HG02981 (cell line): ENCODE measurements at regions not wholly inside any gene's neighbourhood (a gene's known extent, or its start where the extent isn't known, plus 50 kb on each side); places are given as distances from the start of the nearest gene placed in this dataset.
A peak's percentile ranks its signal among the peaks of the same experiment; 100 is the strongest.
"Not testable (repeated sequence)": the region's sequence is repeated elsewhere in the genome, so short reads cannot be mapped to it uniquely, and the experiment has no call there.

Experiments used
- ATAC-seq: cut with Tn5 transposase; IDR thresholded peaks from one replicate; pipeline ENCODE4 v1.9.1; 2021; ENCODE audit warnings: mild to moderate bottlenecking, moderate library complexity; ENCODE audit not compliant: unreplicated experiment

- ATAC-seq = no peak
These were observed 83.3 kb upstream of the PDZD8 start for GRCh38 chr10:117458571-117458970.

GRCh38 chr10:117457932-117458331 lies 82.7 kb upstream of the PDZD8 start:
- no peak for ATAC-seq

DNA sequence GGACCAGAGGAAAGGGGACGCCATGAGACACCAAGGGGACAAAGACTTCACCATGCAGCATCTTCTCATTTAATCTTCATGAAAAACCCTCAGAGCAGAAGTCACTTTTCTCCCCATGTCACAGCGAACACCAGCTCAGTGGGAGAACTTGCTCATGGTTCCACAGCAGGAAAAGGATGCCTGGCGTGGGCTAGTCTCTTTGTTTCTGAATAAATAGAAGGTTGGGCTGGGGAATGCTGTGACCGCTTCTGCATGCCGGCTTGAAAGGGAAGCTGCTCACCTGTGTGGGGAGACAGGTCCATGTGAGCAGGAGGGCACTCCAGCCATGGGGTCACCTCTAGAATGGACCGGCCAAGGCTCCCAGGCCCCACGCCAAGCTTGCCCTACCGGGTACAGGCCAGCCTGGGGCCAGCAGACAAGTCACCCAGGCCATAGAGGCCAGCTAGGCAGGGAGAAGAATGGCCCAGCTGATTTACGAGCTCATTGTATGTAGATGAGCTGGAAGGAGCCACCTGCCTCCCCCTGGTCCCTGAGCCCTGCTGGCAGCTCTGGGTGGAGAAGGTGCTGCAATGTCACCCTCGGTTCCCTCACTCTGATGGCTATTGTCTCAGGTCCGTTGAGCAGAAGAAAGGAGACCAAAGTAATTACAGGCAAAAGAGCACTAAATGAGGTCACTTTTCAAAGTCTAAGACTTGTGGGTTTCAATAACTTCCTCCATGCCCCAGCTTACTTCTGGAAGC lies 82.0 kb upstream of the PDZD8 start:
- no peak for ATAC-seq

- no peak for ATAC-seq
These were observed 80.1 kb upstream of the PDZD8 start for GRCh38 chr10:117455346-117455745.

DNA sequence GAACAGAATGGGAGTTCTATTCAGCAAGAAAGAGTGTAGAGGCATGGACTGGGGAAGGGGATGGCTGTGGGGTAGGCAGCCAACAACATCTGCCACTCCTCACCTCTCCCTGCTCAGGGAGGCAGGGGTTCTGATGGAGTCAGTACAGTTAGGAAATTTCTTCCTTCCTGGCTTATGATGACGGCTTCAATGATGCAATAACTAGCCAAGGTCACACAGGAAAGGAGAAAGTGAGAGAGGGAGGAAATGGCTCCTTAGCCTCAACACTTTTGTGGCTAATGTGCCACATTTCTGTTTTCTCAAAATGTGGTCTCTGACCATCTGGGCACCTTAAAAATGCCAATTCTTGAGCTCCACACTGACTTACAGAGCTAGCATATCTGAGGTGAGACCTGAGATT lies 79.3 kb upstream of the PDZD8 start:
- ATAC-seq = no peak

DNA sequence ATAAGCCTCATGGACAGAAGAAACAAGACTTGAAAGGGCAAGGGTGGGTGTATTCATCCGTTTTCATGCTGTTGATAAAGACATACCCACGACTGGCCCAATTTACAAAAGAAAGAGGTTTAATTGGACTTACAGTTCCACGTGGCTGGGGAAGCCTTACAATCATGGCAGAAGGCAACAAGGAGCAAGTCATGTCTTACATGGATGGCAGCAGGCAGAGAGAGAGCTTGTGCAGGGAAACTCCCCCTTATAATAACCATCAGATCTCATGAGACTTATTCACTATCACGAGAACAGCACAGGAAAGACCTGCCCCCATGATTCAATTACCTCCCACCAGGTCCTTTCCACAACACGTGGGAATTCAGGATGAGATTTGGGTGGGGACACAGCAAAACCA lies 78.2 kb upstream of the PDZD8 start:
- not testable (repeated sequence) for ATAC-seq

DNA sequence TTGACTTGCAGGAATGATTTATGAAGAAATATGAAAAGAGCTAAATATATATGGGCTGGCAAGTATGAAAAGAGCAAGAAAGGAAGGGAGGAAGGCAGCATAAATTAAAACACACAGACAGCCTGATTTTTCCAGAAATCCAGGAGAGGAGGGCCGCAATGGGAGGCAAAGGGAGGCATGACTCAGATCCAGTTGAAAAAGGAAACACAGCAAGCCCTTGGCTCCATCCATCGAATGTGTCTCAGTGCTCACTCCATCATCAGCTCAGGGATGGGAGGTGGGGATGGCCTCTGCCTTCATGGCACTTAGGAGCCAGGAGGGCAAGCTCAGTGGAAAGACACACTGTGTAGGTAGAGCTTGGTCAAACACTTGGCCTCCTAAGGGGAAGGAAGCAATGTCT lies 75.7 kb upstream of the PDZD8 start:
- ATAC-seq = no peak

DNA sequence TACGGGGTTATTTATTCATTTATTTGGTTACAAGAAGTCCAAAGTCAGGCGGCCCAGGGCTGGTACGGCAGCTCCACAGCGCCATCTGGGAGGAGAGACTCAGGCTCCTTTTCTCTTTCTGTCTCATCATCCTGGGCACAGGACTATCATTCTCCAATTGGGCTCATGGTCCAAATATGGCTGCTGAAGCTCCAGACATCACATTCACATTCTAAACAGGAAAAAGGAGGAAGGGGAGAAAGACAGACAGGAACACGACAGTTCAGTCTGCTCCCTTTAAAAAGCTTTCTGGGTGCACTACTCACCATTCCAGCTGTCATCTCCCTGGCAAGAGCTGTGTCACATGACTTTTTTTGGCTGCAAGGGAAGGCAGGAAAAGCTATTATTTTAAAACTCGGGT lies 74.4 kb upstream of the PDZD8 start:
- no peak for ATAC-seq

DNA sequence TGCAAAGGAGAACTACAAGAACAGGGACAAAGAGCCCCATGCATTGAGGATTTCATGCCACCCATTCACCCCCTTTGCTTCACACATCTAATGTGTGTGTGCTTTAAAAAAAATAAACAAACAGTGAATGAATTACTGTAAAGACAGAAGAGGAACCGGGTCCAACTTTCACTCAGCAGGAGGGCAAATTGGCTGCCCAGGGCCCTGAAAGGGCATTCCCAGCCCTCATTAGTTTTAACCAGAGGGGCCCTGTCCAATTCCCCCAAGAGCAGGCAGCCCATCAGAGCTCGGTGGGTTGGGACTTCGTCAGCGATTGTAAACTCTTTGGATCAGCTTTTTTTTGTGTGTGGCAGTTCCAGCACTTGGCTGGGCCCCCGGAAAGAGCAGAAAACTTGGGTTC lies 73.6 kb upstream of the PDZD8 start:
- ATAC-seq = no peak

GRCh38 chr10:117445992-117446391 lies 70.8 kb upstream of the PDZD8 start:
- ATAC-seq = no peak

DNA sequence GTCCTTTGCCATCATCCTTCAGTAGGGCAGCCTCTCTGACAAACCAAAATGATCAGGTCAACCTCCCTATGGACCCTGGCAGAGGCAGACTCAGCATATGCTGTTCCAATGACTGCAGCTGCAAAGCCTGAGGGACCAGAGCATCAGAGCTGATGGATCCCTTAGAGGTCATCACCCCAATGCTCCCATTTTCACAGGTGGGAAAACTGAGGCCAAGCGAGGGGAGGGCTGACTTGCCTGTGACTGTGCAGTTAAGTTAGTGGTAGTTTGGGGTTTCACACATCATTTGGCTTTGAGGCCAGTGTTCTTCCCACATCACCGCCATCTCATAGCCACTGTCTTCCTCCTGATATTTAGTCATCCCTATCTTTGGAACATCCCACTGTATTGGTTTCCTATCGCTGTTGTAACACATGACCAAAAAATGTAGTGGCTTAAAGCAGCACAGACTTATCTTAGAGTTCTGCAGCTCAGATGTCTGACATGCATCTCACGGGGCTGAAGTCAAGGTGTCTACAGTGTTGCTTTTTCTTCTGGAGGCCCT lies 69.3 kb upstream of the PDZD8 start:
- no peak for ATAC-seq

DNA sequence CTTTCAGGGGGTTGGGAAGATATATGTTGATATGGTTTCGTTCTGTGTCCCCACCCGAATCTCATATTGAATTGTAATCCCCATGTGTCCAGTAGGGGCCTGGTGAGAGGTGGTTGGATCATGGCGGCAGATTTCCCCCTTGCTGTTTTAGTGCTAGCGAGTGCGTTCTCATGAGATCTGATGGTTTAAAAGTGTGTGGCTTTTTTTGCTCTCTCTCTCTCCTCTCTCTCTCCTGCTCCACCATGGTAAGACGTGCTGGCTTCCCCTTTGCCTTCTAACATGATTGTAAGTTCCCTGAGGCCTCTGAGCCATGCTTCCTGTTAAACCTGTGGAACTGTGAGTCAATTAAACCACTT lies 68.4 kb upstream of the PDZD8 start:
- ATAC-seq = no peak

DNA sequence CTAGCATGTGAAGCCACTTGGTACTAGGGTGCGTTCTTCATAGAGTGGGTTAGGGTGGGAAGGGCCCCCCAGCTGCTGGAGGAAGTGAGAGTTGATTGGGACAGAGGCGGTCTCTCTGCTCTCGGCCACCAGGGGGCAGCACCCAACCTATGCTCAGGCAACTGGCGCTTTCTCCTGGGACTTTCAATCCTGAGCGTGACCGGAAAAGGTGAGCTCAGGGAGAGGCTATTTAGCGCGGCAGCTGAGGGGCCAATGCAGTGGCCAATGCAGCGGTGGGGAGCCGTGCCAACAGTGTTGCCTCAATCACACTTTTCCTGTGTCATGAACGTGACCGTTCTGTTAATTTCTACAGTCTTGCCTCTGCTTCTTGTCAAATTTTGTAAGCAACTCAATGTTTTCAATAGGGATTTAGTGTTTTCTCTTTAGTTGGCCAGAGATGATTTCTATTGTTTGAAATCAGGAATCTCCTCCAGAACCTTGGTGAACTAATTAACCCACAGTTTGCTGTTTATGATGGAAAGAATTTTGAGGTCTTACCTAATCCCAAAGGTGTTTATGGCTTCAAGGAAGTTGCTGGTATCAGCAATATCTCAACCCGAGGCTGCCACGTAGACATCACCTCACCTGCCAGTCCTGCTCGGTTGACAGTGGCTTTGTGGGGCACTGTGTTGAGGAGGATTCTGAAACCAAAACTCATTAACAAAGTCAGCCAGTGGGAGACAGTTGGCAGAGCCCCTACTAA lies 67.9 kb upstream of the PDZD8 start:
- ATAC-seq = peak; percentile 83

DNA sequence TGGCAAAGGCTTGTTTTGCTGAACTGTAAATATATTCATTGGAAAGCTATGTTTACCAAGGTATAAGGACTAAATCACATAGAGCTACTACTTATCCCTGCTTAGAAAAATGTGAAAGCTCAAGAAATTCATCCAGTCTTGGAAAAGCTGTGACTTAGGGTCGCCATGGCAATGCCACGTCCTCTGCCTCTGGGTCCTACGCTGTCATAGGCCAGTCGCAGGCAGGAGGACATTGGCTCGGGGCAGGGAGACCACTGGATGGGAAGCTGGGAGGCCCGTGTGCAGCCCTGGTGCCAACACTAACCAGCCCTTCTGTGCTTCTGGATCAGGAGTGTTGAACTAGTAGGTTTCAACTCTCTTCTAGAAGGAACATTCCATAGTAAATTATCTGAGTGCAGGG lies 67.3 kb upstream of the PDZD8 start:
- no peak for ATAC-seq

- peak; percentile 67 for ATAC-seq
These were observed 66.7 kb upstream of the PDZD8 start for GRCh38 chr10:117441812-117442443.

GRCh38 chr10:117441361-117441760 lies 66.1 kb upstream of the PDZD8 start:
- ATAC-seq = no peak

GRCh38 chr10:117439243-117439912 lies 64.1 kb upstream of the PDZD8 start:
- ATAC-seq = no peak

DNA sequence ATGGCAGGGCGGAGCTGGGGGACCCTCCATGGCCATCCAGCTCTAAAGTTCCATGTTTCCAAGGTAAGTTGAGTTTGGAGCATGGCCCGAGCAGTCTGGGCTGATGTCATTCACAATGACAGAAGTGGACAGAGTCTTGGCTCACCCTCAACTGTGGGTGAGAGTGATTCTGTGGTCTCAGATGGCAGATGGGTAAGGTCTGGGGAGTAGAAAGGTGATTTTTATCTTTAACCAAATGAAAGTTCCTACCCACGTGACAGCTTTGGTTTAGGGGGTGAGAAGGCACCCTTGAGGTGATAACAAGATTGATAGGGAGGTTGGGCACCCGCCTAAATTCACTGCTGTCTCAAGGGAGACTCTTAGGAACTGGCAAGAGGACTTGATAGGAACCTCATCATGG lies 57.6 kb upstream of the PDZD8 start:
- no peak for ATAC-seq

- ATAC-seq = no peak
These were observed 55.9 kb upstream of the PDZD8 start for GRCh38 chr10:117431160-117431559.

GRCh38 chr10:117430535-117430934 lies 55.3 kb upstream of the PDZD8 start:
- ATAC-seq = not testable (repeated sequence)

GRCh38 chr10:117429643-117430265 lies 54.5 kb upstream of the PDZD8 start:
- ATAC-seq = no peak
